ENCODE measurements at regions not wholly inside any gene's neighbourhood (a gene's known extent, or its start where the extent isn't known, plus 50 kb on each side); places are given as distances from the start of the nearest gene placed in this dataset.

GRCh38 chr13:33610438-33611120 lies 207.4 kb upstream of the RFC3 start:
- no peaks in the 10 kb centered on the region for H3K9me3 ChIP-seq (ENCODE audit: control insufficient read depth in 4 of 4, low read length in 3 of 4)
- H3K4me3 ChIP-seq (ENCODE audit: low read depth in 1 of 3, low read length in 3 of 3), result peak overlapping the region; percentile 34 to 65 (median 46)
- no peaks in the 10 kb centered on the region for H3K36me3 ChIP-seq (ENCODE audit: control insufficient read depth in 4 of 4, insufficient read depth in 3 of 4, low read depth in 1 of 4, low read length in 3 of 4)
- H3K27ac ChIP-seq (ENCODE audit: low read depth in 1 of 2, low read length in 2 of 2), result peak overlapping the region; percentile 91 to 98
- TF ChIP-seq FOXA1 (IDR thresholded peaks at IDR 0.05), result no peak
- peak; percentile 80 for TF ChIP-seq MAX (IDR thresholded peaks at IDR 0.05)
- no peak for TF ChIP-seq GABPA (IDR thresholded peaks at IDR 0.05 in 1 of 2, conservative IDR thresholded peaks at IDR 0.05 in 1 of 2)
- TF ChIP-seq RXRA (IDR thresholded peaks at IDR 0.05), result peak; percentile 78 to 93
- peak; percentile 7 for TF ChIP-seq REST (IDR thresholded peaks at IDR 0.05)
- peak in 1 of 2 donors; percentile 28 for TF ChIP-seq RAD21 (IDR thresholded peaks at IDR 0.05)
- TF ChIP-seq SP1 (IDR thresholded peaks at IDR 0.05), result no peak
- TF ChIP-seq TAF1 (conservative IDR thresholded peaks at IDR 0.05), result no peak
- no peak for TF ChIP-seq FOXA2 (IDR thresholded peaks at IDR 0.05)
- no peak for TF ChIP-seq EGR1 (IDR thresholded peaks at IDR 0.05; ENCODE audit: low read depth in 2 of 2)
- no peak for TF ChIP-seq HNF4G (IDR thresholded peaks at IDR 0.05)
- no peak for TF ChIP-seq NR2F2 (IDR thresholded peaks at IDR 0.05)
- peak; percentile 14 to 27 for TF ChIP-seq HNF4A (conservative IDR thresholded peaks at IDR 0.05)
- no peak for TF ChIP-seq ATF3 (IDR thresholded peaks at IDR 0.05)
- no peak for TF ChIP-seq JUND (IDR thresholded peaks at IDR 0.05)
- TF ChIP-seq ZBTB33 (IDR thresholded peaks at IDR 0.05), result no peak
- TF ChIP-seq YY1 (IDR thresholded peaks at IDR 0.05), result peak; percentile 59
- TF ChIP-seq CTCF (IDR thresholded peaks at IDR 0.05; ENCODE audit: low read depth, low read length, missing input control), result no peak
- no peak for DNase-seq (ENCODE audit: low spot score)
- WGBS, result 31% methylated on average over 27 of the region's 27 CpGs
- H3K9ac ChIP-seq (ENCODE audit: low read depth in 1 of 2, low read length in 2 of 2), result peak overlapping the region; percentile 66 to 76
- peaks cover 3 to 53% (median 30%) of the 10 kb centered on the region in 4 donors for H3K4me1 ChIP-seq (ENCODE audit: control insufficient read depth in 4 of 4, insufficient read depth in 4 of 4, low read length in 3 of 4)
- H3K27me3 ChIP-seq (ENCODE audit: control insufficient read depth in 4 of 4, insufficient read depth in 4 of 4, low read length in 3 of 4), result no peaks in the 10 kb centered on the region
